ENCODE measurements at regions not wholly inside any gene's neighbourhood (a gene's known extent, or its start where the extent isn't known, plus 50 kb on each side); places are given as distances from the start of the nearest gene placed in this dataset.

DNA sequence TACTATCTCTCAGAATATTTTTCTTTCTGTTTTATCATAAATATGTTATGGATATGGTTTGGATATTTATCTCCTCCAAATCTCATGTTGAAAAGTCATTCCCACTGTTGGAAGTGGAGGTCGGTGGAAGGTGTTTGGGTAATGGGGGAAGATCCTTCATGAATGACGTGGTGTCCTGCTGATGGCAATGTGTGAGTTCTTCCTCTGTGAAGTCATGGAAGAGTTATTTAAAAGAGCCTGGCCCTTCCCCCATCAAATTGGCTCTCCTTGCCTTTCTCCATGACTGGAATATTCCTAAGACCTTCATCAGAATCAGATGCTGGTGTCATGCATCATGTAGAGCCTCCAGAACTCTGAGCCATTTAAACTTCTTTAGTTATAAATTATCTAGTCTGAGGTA lies 1291.6 kb downstream of the FSCB start:
- no peak for TF ChIP-seq EP300 (IDR thresholded peaks at IDR 0.05)
- TF ChIP-seq CTCF (IDR thresholded peaks at IDR 0.05), result no peak

Measured in gastroesophageal sphincter (tissue), 3 donors.